H9 (cell line): ENCODE measurements at regions not wholly inside any gene's neighbourhood (a gene's known extent, or its start where the extent isn't known, plus 50 kb on each side); places are given as distances from the start of the nearest gene placed in this dataset.

ENCODE experiments used
- DNase-seq: peaks from one replicate; pipeline ENCODE4 v3.0.0-alpha.2; 2017
- H2AFZ ChIP-seq: one replicate; pipeline ENCODE4 v1.6.1; 2013; ENCODE audit warnings: mild to moderate bottlenecking, low read length, control low read depth, moderate library complexity
- H2AK5ac ChIP-seq: 2 replicates; pipeline ENCODE4 v1.6.1; 2013; ENCODE audit warnings: low read length, control low read depth, mixed read lengths; ENCODE audit not compliant: insufficient read length
- H2BK120ac ChIP-seq: one replicate; pipeline ENCODE4 v1.6.1; 2013; ENCODE audit warnings: low read depth, mild to moderate bottlenecking, low read length, control low read depth, inconsistent platforms; ENCODE audit not compliant: poor library complexity, severe bottlenecking
- H2BK12ac ChIP-seq: 2 replicates; pipeline ENCODE4 v1.6.1; 2013; ENCODE audit warnings: low read length, control low read depth, mixed read lengths, low read depth; ENCODE audit not compliant: insufficient read length
- H2BK15ac ChIP-seq: 2 replicates; pipeline ENCODE4 v1.6.1; 2013; ENCODE audit warnings: low read depth, low read length, control low read depth
- H2BK20ac ChIP-seq: one replicate; pipeline ENCODE4 v1.6.1; 2013; ENCODE audit warnings: low read depth, mild to moderate bottlenecking, low read length, control low read depth, inconsistent platforms; ENCODE audit not compliant: poor library complexity, severe bottlenecking
- H2BK5ac ChIP-seq: 2 replicates; pipeline ENCODE4 v1.6.1; 2013; ENCODE audit warnings: low read length, control low read depth, mixed read lengths; ENCODE audit not compliant: insufficient read length
- H3K14ac ChIP-seq: 2 replicates; pipeline ENCODE4 v1.6.1; 2013; ENCODE audit warnings: low read length, control low read depth; ENCODE audit not compliant: insufficient read depth
- H3K18ac ChIP-seq: 2 replicates; pipeline ENCODE4 v1.6.1; 2013; ENCODE audit warnings: low read depth, mild to moderate bottlenecking, mixed read lengths, low read length, control low read depth; ENCODE audit not compliant: insufficient read length
- H3K23ac ChIP-seq: 2 replicates; pipeline ENCODE4 v1.6.1; 2013; ENCODE audit warnings: low read length, control low read depth, mixed read lengths, low read depth; ENCODE audit not compliant: insufficient read length
- H3K23me2 ChIP-seq: 2 replicates; pipeline ENCODE4 v1.6.1; 2013; ENCODE audit warnings: low read depth, mild to moderate bottlenecking, mixed read lengths, low read length, control low read depth; ENCODE audit not compliant: insufficient read length, poor library complexity, severe bottlenecking
- H3K27ac ChIP-seq: 2 replicates; pipeline ENCODE4 v1.5.1; 2013; ENCODE audit warnings: low read length, control low read depth, mixed read lengths, low read depth; ENCODE audit not compliant: insufficient read length
- H3K27me3 ChIP-seq: 2 replicates; pipeline ENCODE4 v1.6.1; 2013; ENCODE audit warnings: low read length, control low read depth, inconsistent platforms; ENCODE audit not compliant: insufficient read depth
- H3K4ac ChIP-seq: 2 replicates; pipeline ENCODE4 v1.6.1; 2013; ENCODE audit warnings: low read depth, mild to moderate bottlenecking, control low read depth, inconsistent platforms, low read length, moderate library complexity
- H3K4me1 ChIP-seq: 2 replicates; pipeline ENCODE4 v1.6.1; 2013; ENCODE audit warnings: low read length, control low read depth, inconsistent platforms; ENCODE audit not compliant: insufficient read depth
- H3K4me2 ChIP-seq: 2 replicates; pipeline ENCODE4 v1.6.1; 2013; ENCODE audit warnings: low read length, control low read depth, mixed read lengths; ENCODE audit not compliant: insufficient read length, insufficient read depth
- H3K56ac ChIP-seq: 2 replicates; pipeline ENCODE4 v1.6.1; 2013; ENCODE audit warnings: low read depth, mild to moderate bottlenecking, mixed read lengths, low read length, control low read depth; ENCODE audit not compliant: insufficient read length
- H3K79me1 ChIP-seq: 2 replicates; pipeline ENCODE4 v1.6.1; 2013; ENCODE audit warnings: low read depth, mild to moderate bottlenecking, moderate library complexity, low read length, control low read depth, inconsistent platforms; ENCODE audit not compliant: insufficient read depth, poor library complexity, severe bottlenecking
- H3K79me2 ChIP-seq: 2 replicates; pipeline ENCODE4 v1.6.1; 2013; ENCODE audit warnings: low read length, control low read depth, inconsistent platforms; ENCODE audit not compliant: insufficient read depth
- H3K9ac ChIP-seq: 2 replicates; pipeline ENCODE4 v1.6.1; 2013; ENCODE audit warnings: low read length, control low read depth, mixed read lengths; ENCODE audit not compliant: insufficient read length; ENCODE audit errors: extremely low read depth
- H3K9me3 ChIP-seq: one replicate; pipeline ENCODE4 v1.6.1; 2013; ENCODE audit warnings: low read depth, low read length, inconsistent platforms; ENCODE audit not compliant: control insufficient read depth
- H3T11ph ChIP-seq: one replicate; pipeline ENCODE4 v1.6.1; 2013; ENCODE audit warnings: mild to moderate bottlenecking, low read length, control low read depth, inconsistent platforms
- H4K20me1 ChIP-seq: one replicate; pipeline ENCODE4 v1.6.1; 2013; ENCODE audit not compliant: control insufficient read depth, insufficient read length, insufficient read depth
- H4K5ac ChIP-seq: 2 replicates; pipeline ENCODE4 v1.6.1; 2013; ENCODE audit warnings: low read depth, mild to moderate bottlenecking, mixed read lengths, low read length, control low read depth; ENCODE audit not compliant: insufficient read length
- H4K8ac ChIP-seq: replicated peaks from 2 replicates; pipeline ENCODE4 v1.6.1; 2013; ENCODE audit warnings: low read length, control low read depth, mixed read lengths, low read depth; ENCODE audit not compliant: insufficient read length
- H4K91ac ChIP-seq: 2 replicates; pipeline ENCODE4 v1.6.1; 2013; ENCODE audit warnings: low read depth, mild to moderate bottlenecking, moderate library complexity, mixed read lengths, low read length, control low read depth; ENCODE audit not compliant: insufficient read length
- H3K27ac Mint-ChIP-seq, 3 experiments: 2 replicates in 2 of 3; 3 replicates in 1 of 3; pipeline ENCODE4 v1.8.0; 2020 to 2021; ENCODE audit warnings: mixed read lengths in 3 of 3, mild to moderate bottlenecking in 1 of 3, moderate library complexity in 1 of 3
- H3K27me3 Mint-ChIP-seq: 2 replicates; pipeline ENCODE4 v1.8.0; 2021; ENCODE audit warnings: low read depth, mild to moderate bottlenecking, moderate library complexity, mixed read lengths
- H3K36me3 Mint-ChIP-seq, 3 experiments: 2 replicates in 2 of 3; 3 replicates in 1 of 3; pipeline ENCODE4 v1.8.0; 2020 to 2021; ENCODE audit warnings: low read depth in 3 of 3, mixed read lengths in 3 of 3; ENCODE audit not compliant: insufficient read depth in 1 of 3
- H3K4me1 Mint-ChIP-seq, 2 experiments: 2 replicates each; pipeline ENCODE4 v1.8.0; 2020; ENCODE audit warnings: mixed read lengths in 2 of 2
- H3K4me3 Mint-ChIP-seq, 2 experiments: 2 replicates in 1 of 2; 3 replicates in 1 of 2; pipeline ENCODE4 v1.8.0; 2020 to 2021; ENCODE audit warnings: mild to moderate bottlenecking in 2 of 2, mixed read lengths in 2 of 2, moderate library complexity in 1 of 2
- H3K9me3 Mint-ChIP-seq, 2 experiments: 2 replicates in 1 of 2; 3 replicates in 1 of 2; pipeline ENCODE4 v1.8.0; 2020; ENCODE audit warnings: mild to moderate bottlenecking in 2 of 2, mixed read lengths in 2 of 2, moderate library complexity in 1 of 2
- WGBS: extraction: QIAGEN DNeasy Blood & Tissue Kit; methylation state at CpG from one replicate; pipeline ENCODE4 v1.1.7; 2013; ENCODE audit warnings: missing lambda C conversion rate, low lambda C conversion rate, mixed read lengths; ENCODE audit not compliant: insufficient read length; ENCODE audit errors: extremely low coverage; 5-methylcytosine and 5-hydroxymethylcytosine counted together
- TF ChIP-seq, protein P1 (sequence below): fragments of 200-600 bp; sonication (generic); conservative IDR thresholded peaks from 3 replicates; pipeline ENCODE4 v1.8.0; 2021; ENCODE audit warnings: antibody characterized with exemption, mild to moderate bottlenecking

DNA sequence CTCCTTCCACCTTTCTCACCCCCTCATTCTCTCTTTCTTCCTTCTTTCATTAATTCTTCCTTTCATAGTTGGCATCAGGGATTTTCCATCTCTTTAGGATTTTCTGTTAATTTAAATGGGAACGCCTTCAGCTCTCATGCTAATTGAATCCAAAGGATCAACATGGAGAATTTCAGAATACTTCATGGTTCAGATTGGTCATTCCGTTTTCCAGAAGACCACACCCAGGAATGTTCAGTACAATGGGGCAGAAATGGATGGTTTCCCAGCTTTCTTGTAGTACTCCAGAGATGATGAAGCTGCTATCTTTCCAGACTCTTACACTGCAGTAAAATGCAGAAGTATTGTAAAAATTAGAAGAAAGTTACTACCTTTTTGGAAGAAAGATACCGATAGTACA is 440.0 kb downstream of the DAD1 start:
- Histone ChIP-seq H3K27ac (no peak overlapping the region), H3K79me1 (no peaks in the 10 kb centered on the region), H3K79me2 (no peaks in the 10 kb centered on the region), H2AFZ (no peak overlapping the region), H2BK12ac (no peak overlapping the region), H3K4me1 (no peaks in the 10 kb centered on the region), H4K8ac (no peak overlapping the region), H3K23me2 (no peaks in the 10 kb centered on the region), H2BK5ac (no peak overlapping the region), H3K9me3 (peaks cover 11% of the 10 kb centered on the region), H3T11ph (no peak overlapping the region), H3K56ac (no peak overlapping the region), H3K23ac (no peak overlapping the region), H3K4me2 (no peak overlapping the region), H2BK15ac (no peak overlapping the region), H3K14ac (no peak overlapping the region), H2BK20ac (no peak overlapping the region), H3K18ac (no peak overlapping the region), H2BK120ac (no peak overlapping the region), H4K91ac (no peak overlapping the region), H3K9ac (no peak overlapping the region), H3K4ac (no peak overlapping the region), H3K27me3 (no peaks in the 10 kb centered on the region), H4K5ac (no peak overlapping the region), H2AK5ac (no peak overlapping the region), H4K20me1 (no peaks in the 10 kb centered on the region)
- H3K27me3 Mint-ChIP-seq = peaks cover 4% of the 10 kb centered on the region
- no peaks in the 10 kb centered on the region for H3K4me1 Mint-ChIP-seq
- peaks cover 22% of the 10 kb centered on the region in 2 experiments for H3K9me3 Mint-ChIP-seq
- TF ChIP-seq, protein P1, sequence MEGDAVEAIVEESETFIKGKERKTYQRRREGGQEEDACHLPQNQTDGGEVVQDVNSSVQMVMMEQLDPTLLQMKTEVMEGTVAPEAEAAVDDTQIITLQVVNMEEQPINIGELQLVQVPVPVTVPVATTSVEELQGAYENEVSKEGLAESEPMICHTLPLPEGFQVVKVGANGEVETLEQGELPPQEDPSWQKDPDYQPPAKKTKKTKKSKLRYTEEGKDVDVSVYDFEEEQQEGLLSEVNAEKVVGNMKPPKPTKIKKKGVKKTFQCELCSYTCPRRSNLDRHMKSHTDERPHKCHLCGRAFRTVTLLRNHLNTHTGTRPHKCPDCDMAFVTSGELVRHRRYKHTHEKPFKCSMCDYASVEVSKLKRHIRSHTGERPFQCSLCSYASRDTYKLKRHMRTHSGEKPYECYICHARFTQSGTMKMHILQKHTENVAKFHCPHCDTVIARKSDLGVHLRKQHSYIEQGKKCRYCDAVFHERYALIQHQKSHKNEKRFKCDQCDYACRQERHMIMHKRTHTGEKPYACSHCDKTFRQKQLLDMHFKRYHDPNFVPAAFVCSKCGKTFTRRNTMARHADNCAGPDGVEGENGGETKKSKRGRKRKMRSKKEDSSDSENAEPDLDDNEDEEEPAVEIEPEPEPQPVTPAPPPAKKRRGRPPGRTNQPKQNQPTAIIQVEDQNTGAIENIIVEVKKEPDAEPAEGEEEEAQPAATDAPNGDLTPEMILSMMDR = no peak
- no CpG with 5 or more reads among the region's 3 CpGs for whole genome bisulfite sequencing
- H3K36me3 Mint-ChIP-seq = peaks cover 11 to 22% (median 11%) of the 10 kb centered on the region in 3 experiments
- no peak overlapping the region for H3K27ac Mint-ChIP-seq
- no peak overlapping the region for H3K4me3 Mint-ChIP-seq
- no peak for DNase-seq
